Small intestine (tissue), 7 donors: ENCODE measurements at regions not wholly inside any gene's neighbourhood (a gene's known extent, or its start where the extent isn't known, plus 50 kb on each side); places are given as distances from the start of the nearest gene placed in this dataset.

ENCODE experiments used
- DNase-seq, 2 donors: peaks; one replicate each; pipeline versions ENCODE4 v3.0.0 to v3.0.0-alpha.2; 2013
- FAIRE-seq: peaks from 2 replicates; lab custom pipeline; 2012; peaks lifted over from hg19 to GRCh38; lab: Jason Lieb, UNC
- H3K27ac ChIP-seq, 3 donors: one replicate each; pipeline ENCODE4 v1.5.1; 2013; ENCODE audit warnings: low read length in 2 of 3, mild to moderate bottlenecking in 2 of 3, control low read depth in 1 of 3, inconsistent platforms in 1 of 3, low read depth in 1 of 3, moderate library complexity in 1 of 3
- H3K27me3 ChIP-seq, 3 donors: one replicate each; pipeline ENCODE4 v1.6.1; 2013; ENCODE audit warnings: low read length in 3 of 3, inconsistent platforms in 1 of 3; ENCODE audit not compliant: control insufficient read depth in 3 of 3, insufficient read depth in 3 of 3
- H3K36me3 ChIP-seq, 3 donors: one replicate each; pipeline ENCODE4 v1.6.1; 2013; ENCODE audit warnings: low read length in 3 of 3, inconsistent platforms in 1 of 3, low read depth in 1 of 3, mild to moderate bottlenecking in 1 of 3, moderate library complexity in 1 of 3; ENCODE audit not compliant: control insufficient read depth in 3 of 3, insufficient read depth in 2 of 3
- H3K4me1 ChIP-seq, 3 donors: one replicate each; pipeline ENCODE4 v1.6.1; 2013; ENCODE audit warnings: low read length in 2 of 3, inconsistent platforms in 1 of 3, low read depth in 1 of 3, mild to moderate bottlenecking in 1 of 3, moderate library complexity in 1 of 3; ENCODE audit not compliant: control insufficient read depth in 3 of 3, insufficient read depth in 2 of 3
- H3K4me3 ChIP-seq, 3 donors: one replicate each; pipeline ENCODE4 v1.5.1; 2013; ENCODE audit warnings: low read length in 3 of 3, control low read depth in 1 of 3, inconsistent platforms in 1 of 3, low read depth in 1 of 3, mild to moderate bottlenecking in 1 of 3, moderate library complexity in 1 of 3
- H3K9me3 ChIP-seq, 2 donors: one replicate each; pipeline ENCODE4 v1.6.1; 2013; ENCODE audit warnings: low read depth in 1 of 2, low read length in 1 of 2; ENCODE audit not compliant: control insufficient read depth in 2 of 2, insufficient read depth in 1 of 2
- WGBS, 3 donors: extraction: QIAGEN DNeasy Blood & Tissue Kit; methylation state at CpG; one replicate each; pipeline ENCODE4 v1.1.7; 2013; 5-methylcytosine and 5-hydroxymethylcytosine counted together
- donor health status: healthy with polysubstance abuse.
- donor health status: control.
- donor health status: control.
- donor health status: Bipolar disorder and iron deficiency.
- donor health status: healthy.

DNA sequence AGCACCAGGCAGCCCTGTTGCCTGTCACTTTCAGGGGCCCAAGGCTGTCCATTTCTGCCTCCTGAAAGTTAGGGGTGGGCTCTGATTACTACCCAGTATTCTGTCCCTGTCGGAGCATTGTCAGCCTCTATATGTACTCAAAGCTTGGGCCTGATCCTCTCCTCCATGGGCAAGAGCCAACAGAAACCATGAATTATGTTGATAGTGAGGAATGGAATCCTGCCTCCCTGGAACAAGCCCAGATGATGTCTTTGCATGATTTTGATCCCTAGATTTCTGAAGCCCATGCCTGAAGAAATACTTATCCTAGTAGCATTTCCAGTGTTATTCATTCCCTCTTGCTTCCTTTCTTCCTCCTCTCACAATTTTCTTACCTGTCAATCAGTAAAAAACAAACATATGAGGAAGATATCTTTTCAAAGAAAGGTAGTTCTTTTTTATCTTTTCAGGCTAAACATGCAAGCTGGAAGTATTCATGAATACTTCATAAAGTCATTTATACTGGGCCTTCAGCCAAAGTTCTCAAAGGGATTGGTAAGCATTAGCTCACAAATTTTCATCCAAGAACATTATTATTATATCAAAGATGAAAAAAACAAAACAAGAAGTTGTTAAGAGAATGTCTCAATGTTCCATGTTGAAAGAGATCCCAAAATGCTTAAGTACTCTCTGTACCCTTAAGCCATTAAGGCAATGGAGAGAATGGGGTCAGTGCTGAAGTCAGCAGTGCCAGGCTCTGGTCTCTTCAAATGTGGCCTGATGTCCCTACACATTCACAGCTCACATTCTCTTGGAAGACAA is 171.7 kb downstream of the NHLRC3 start:
- H3K4me3 ChIP-seq: no peak overlapping the region
- no peak overlapping the region for H3K27ac ChIP-seq
- H3K36me3 ChIP-seq: no peaks in the 10 kb centered on the region
- FAIRE-seq (no peak), DNase-seq (no peak)
- no peaks in the 10 kb centered on the region for H3K9me3 ChIP-seq
- no peaks in the 10 kb centered on the region for H3K4me1 ChIP-seq
- 70 to 78% (median 73%) methylated on average over 1 of the region's 1 CpG for WGBS, 3 donors
- H3K27me3 ChIP-seq: no peaks in the 10 kb centered on the region

DNA sequence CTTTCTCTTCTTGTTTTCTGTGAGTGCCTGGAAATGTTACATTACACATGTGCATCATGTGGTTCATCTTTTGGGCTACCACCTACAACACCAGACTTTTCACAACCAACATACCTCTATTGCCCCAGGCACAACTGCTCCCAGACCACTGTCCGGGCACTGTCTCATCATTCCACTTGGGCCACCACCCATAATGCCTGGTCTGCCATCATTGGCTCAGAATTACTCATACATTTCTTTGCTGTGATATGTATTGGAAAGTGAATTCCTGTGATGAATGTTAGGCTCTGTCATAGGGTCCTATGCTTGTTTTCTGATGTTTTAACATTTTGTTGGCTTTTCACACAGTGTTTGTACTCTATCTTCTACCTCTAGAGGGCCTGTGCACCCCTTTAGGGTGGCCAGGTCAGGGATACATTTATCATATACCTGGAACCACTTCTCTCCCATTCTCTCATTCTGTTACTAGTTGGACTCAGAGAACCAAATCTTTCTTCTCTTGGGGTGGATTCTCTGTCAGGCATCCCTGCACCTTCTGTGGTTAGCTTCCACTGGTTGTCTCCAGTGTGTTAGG is 172.8 kb downstream of the NHLRC3 start:
- WGBS, 3 donors: 94 to 97% (median 96%) methylated on average over 1 of the region's 1 CpG
- Histone ChIP-seq H3K36me3 (no peaks in the 10 kb centered on the region), H3K4me1 (no peaks in the 10 kb centered on the region), H3K27me3 (no peaks in the 10 kb centered on the region), H3K27ac (no peak overlapping the region), H3K4me3 (no peak overlapping the region), H3K9me3 (no peaks in the 10 kb centered on the region)
- DNase-seq (no peak), FAIRE-seq (no peak)

DNA sequence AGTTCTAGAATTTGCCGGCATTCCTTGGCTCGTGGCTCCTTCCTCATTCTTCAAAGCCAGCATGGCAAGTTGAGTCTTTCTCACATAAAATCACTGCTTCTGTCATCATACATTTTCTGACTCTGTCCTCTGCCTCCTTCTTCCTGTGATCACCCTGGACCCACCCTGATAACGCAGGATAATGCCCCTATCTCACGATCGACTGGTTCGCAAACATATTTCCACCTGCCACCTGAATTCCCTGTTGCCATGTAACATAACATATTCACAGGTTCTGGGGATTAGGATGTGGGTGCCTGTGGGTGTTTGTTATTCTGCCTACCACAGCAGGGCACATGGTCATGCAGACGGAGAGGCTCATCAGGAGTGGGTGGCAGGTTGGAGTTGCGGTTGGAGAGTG is 177.7 kb downstream of the NHLRC3 start:
- Histone ChIP-seq H3K9me3 (no peaks in the 10 kb centered on the region), H3K36me3 (no peaks in the 10 kb centered on the region), H3K27ac (no peak overlapping the region), H3K4me3 (no peak overlapping the region), H3K4me1 (no peaks in the 10 kb centered on the region), H3K27me3 (no peaks in the 10 kb centered on the region)
- DNase-seq (no peak), FAIRE-seq (no peak)
- 86 to 90% (median 87%) methylated on average over 8 of the region's 8 CpGs for WGBS, 3 donors

DNA sequence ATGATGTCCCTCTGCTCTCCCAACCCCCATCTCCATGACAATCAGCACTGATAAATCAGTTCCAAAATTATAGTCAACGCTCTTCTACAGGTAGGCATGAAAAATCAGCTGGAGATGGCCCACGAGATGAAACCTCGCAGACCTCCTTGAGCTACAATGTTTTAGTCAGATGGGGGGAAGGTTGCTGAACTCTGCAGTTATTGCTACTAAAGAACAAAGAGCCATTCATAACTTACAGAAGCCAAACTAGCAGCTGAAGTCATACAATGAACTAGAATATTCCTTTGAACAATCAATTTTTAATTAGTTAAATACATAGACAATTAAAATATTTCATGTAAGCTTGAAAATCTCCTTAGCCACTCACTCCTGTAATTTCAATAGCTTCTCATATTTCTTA is 179.2 kb downstream of the NHLRC3 start:
- DNase-seq (no peak), FAIRE-seq (no peak)
- H3K4me3 ChIP-seq: no peak overlapping the region
- 61 to 82% (median 69%) methylated on average over 3 of the region's 3 CpGs for WGBS, 3 donors
- no peaks in the 10 kb centered on the region for H3K9me3 ChIP-seq
- H3K27ac ChIP-seq: no peak overlapping the region
- H3K27me3 ChIP-seq: no peaks in the 10 kb centered on the region
- H3K4me1 ChIP-seq: no peaks in the 10 kb centered on the region
- no peaks in the 10 kb centered on the region for H3K36me3 ChIP-seq

DNA sequence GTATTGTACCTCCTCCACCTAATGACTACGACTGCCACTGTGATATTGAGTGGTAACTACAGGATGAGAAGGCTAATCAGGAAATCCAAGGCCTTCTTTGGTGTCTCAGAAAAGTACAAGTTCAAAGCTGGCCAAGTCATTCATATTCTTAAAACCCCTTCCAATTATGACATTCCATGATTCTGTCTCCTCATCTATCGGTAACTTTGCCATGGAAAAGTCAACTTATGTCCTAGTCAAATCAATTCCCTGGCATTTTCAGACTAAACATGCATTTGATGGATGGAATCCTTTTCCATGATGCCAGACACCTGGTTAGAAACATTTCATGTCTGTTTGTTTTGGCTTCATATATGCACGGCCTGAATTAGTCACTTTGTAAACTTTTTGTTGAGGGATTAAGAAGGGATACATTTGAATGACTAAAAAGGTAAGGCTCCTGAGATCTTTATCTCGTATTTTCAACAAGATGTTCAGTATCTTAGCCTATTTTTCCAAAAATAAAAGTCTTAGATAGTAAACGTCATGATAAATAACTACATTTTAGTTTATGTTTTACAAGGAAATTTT is 186.5 kb downstream of the NHLRC3 start:
- H3K4me1 ChIP-seq: no peaks in the 10 kb centered on the region
- H3K27me3 ChIP-seq: no peaks in the 10 kb centered on the region
- FAIRE-seq: no peak
- no peaks in the 10 kb centered on the region for H3K9me3 ChIP-seq
- no peak overlapping the region for H3K4me3 ChIP-seq
- no peak for DNase-seq
- no peaks in the 10 kb centered on the region for H3K36me3 ChIP-seq
- no peak overlapping the region for H3K27ac ChIP-seq
- 47 to 65% (median 55%) methylated on average over 5 of the region's 5 CpGs for WGBS, 3 donors

DNA sequence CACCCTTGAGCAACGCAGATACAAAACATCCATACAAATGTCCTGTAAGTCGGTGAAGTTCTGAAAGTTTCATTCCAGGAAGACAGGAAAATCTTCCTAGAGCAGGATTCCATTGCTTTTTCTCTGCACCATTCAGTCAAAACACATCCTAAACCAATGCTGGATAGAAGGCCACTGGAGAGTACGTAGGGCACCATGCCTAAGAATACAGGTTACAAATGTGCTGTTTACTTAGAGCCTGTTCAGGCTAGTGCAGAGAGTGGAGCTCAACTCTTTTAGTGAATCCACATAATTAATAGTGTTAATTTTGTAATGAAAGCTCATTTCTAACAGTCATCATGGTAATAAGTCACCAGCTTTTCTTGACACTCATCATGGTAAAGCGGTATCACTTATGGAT is 187.6 kb downstream of the NHLRC3 start:
- Histone ChIP-seq H3K27ac (no peak overlapping the region), H3K4me1 (no peaks in the 10 kb centered on the region), H3K36me3 (no peaks in the 10 kb centered on the region), H3K4me3 (no peak overlapping the region), H3K27me3 (no peaks in the 10 kb centered on the region), H3K9me3 (no peaks in the 10 kb centered on the region)
- WGBS, 3 donors: 78 to 92% (median 88%) methylated on average over 4 of the region's 4 CpGs
- DNase-seq (no peak), FAIRE-seq (no peak)

DNA sequence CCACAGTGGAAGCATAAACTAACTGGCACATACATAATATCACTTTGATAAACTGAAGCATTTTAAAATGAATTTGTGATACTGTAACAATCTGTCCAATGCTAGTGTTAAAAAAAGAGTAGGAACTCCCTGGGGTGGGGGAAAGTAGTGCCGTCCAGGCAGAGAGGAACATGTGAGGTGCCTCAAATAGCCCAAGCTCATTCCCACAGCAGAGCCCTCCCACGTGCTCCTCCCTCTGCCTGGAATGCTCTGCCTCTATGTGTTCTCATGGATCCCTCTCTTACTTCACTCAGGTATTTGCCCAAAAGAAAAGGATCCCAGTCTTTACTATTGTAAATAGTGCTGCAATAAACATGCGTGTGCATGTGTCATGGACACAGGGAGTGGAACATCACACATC is 188.1 kb downstream of the NHLRC3 start:
- DNase-seq (no peak), FAIRE-seq (no peak)
- no peak overlapping the region for H3K4me3 ChIP-seq
- H3K9me3 ChIP-seq: no peaks in the 10 kb centered on the region
- no peaks in the 10 kb centered on the region for H3K36me3 ChIP-seq
- 66 to 79% (median 76%) methylated on average over 3 of the region's 3 CpGs for WGBS, 3 donors
- H3K4me1 ChIP-seq: no peaks in the 10 kb centered on the region
- no peak overlapping the region for H3K27ac ChIP-seq
- H3K27me3 ChIP-seq: no peaks in the 10 kb centered on the region

DNA sequence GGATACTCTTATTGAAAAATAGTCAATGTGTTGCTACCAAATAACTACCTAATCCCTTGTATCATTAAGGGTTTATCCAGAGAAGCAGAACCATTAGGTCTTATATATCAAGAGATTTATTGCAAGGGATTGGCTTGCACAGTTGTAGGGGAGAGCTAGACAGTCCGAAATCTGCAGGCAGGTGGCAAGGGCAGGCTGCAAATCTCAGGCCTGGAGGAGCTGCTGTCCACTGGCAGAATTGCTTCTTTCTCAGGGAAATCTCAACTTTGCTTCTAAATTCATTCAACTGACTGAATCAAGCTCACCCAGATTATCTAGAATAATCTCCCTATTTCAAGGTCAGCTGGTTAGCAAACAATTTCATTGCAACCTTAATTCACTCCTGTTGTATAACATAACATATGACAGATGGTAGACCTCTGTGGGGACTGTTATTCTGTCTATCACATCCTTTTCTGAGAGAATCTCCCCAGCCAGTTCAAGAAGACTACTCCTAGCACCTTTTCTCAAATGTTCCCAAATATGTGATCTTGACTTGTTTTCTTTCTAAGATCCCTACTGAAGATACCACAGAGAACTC is 194.2 kb downstream of the NHLRC3 start:
- Histone ChIP-seq H3K36me3 (no peaks in the 10 kb centered on the region), H3K4me3 (no peak overlapping the region), H3K9me3 (no peaks in the 10 kb centered on the region), H3K4me1 (no peaks in the 10 kb centered on the region), H3K27ac (no peak overlapping the region), H3K27me3 (no peaks in the 10 kb centered on the region)
- WGBS, 3 donors: 74 to 84% (median 81%) methylated on average over 1 of the region's 1 CpG
- FAIRE-seq (no peak), DNase-seq (no peak)
